Peyer's patch (tissue), 4 donors: ENCODE measurements at regions not wholly inside any gene's neighbourhood (a gene's known extent, or its start where the extent isn't known, plus 50 kb on each side); places are given as distances from the start of the nearest gene placed in this dataset.
"Not testable (repeated sequence)": the region's sequence is repeated elsewhere in the genome, so short reads cannot be mapped to it uniquely, and the experiment has no call there.

ENCODE experiments used
- DNase-seq, 3 donors: peaks; one replicate each; pipeline ENCODE4 v3.0.0-alpha.2; 2017 to 2019
- H3K27ac ChIP-seq, 4 donors: fragments of 200-600 bp; sonication (generic); one replicate each; pipeline ENCODE4 v1.5.1; 2016 to 2019
- H3K27me3 ChIP-seq, 2 donors: fragments of 200-600 bp; sonication (generic); one replicate each; pipeline ENCODE4 v1.5.1; 2019
- H3K36me3 ChIP-seq, 3 donors: fragments of 200-600 bp; sonication (generic); one replicate each; pipeline ENCODE4 v1.5.1; 2016 to 2019
- H3K4me1 ChIP-seq, 4 donors: fragments of 200-600 bp; sonication (generic); one replicate each; pipeline ENCODE4 v1.5.1; 2016 to 2019
- H3K4me3 ChIP-seq, 4 donors: fragments of 200-600 bp; sonication (generic); 1 replicate in 3 of 4; 2 replicates in 1 of 4; pipeline ENCODE4 v1.5.1; 2016 to 2019; ENCODE audit warnings: mild to moderate bottlenecking in 1 of 4
- H3K9me3 ChIP-seq, 4 donors: fragments of 200-600 bp; sonication (generic); one replicate each; pipeline ENCODE4 v1.5.1; 2016 to 2019; ENCODE audit warnings: mild to moderate bottlenecking in 1 of 4
- CTCF ChIP-seq, 6 experiments: fragments of 450-650 bp in 4 of 6; fragments of 200-600 bp in 2 of 6; sonication (generic) in 1 of 6; IDR thresholded peaks; one replicate each; pipeline ENCODE4 v1.5.1; 2017 to 2019; ENCODE audit warnings: antibody characterized with exemption in 6 of 6, mild to moderate bottlenecking in 3 of 6, moderate library complexity in 1 of 6
- POLR2A ChIP-seq, 2 donors: fragments of 450-650 bp; IDR thresholded peaks; one replicate each; pipeline ENCODE4 v1.5.1; 2017; ENCODE audit warnings: antibody characterized with exemption in 2 of 2, mild to moderate bottlenecking in 2 of 2, moderate library complexity in 2 of 2

- H3K4me3 ChIP-seq: no peak overlapping the region
- DNase-seq: no peak
- no peaks in the 10 kb centered on the region for H3K4me1 ChIP-seq
- peaks cover 0 to 3% (median 0%) of the 10 kb centered on the region in 4 donors for H3K9me3 ChIP-seq
- no peaks in the 10 kb centered on the region for H3K27me3 ChIP-seq
- TF ChIP-seq POLR2A (IDR thresholded peaks at IDR 0.05) (no peak), CTCF (IDR thresholded peaks at IDR 0.05) (no peak)
- no peak overlapping the region for H3K27ac ChIP-seq
- H3K36me3 ChIP-seq: no peaks in the 10 kb centered on the region
These were observed 565.9 kb upstream of the SPRY2 start for GRCh38 chr13:80906860-80907259.

- H3K4me1 ChIP-seq: no peaks in the 10 kb centered on the region
- no peaks in the 10 kb centered on the region for H3K27me3 ChIP-seq
- no peak overlapping the region for H3K4me3 ChIP-seq
- no peaks in the 10 kb centered on the region for H3K36me3 ChIP-seq
- no peak overlapping the region for H3K27ac ChIP-seq
- no peaks in the 10 kb centered on the region for H3K9me3 ChIP-seq
- no peak for DNase-seq
- TF ChIP-seq POLR2A (IDR thresholded peaks at IDR 0.05) (no peak), CTCF (IDR thresholded peaks at IDR 0.05) (no peak)
These were observed 563.5 kb upstream of the SPRY2 start for GRCh38 chr13:80904386-80904785.

- H3K9me3 ChIP-seq: no peaks in the 10 kb centered on the region
- DNase-seq: no peak
- TF ChIP-seq POLR2A (IDR thresholded peaks at IDR 0.05): no peak
- no peak for TF ChIP-seq CTCF (IDR thresholded peaks at IDR 0.05)
- no peaks in the 10 kb centered on the region for H3K27me3 ChIP-seq
- no peaks in the 10 kb centered on the region for H3K36me3 ChIP-seq
- H3K4me1 ChIP-seq: no peaks in the 10 kb centered on the region
- no peak overlapping the region for H3K4me3 ChIP-seq
- H3K27ac ChIP-seq: no peak overlapping the region
These were observed 563.0 kb upstream of the SPRY2 start for GRCh38 chr13:80903911-80904310.

GRCh38 chr13:80901530-80901929 lies 560.6 kb upstream of the SPRY2 start:
- no peak for DNase-seq
- H3K4me1 ChIP-seq: no peaks in the 10 kb centered on the region
- no peaks in the 10 kb centered on the region for H3K36me3 ChIP-seq
- no peaks in the 10 kb centered on the region for H3K9me3 ChIP-seq
- no peak overlapping the region for H3K27ac ChIP-seq
- H3K4me3 ChIP-seq: no peak overlapping the region
- no peak for TF ChIP-seq CTCF (IDR thresholded peaks at IDR 0.05)
- no peak for TF ChIP-seq POLR2A (IDR thresholded peaks at IDR 0.05)
- H3K27me3 ChIP-seq: no peaks in the 10 kb centered on the region

GRCh38 chr13:80901111-80901510 lies 560.2 kb upstream of the SPRY2 start:
- Histone ChIP-seq H3K9me3 (no peaks in the 10 kb centered on the region), H3K4me1 (no peaks in the 10 kb centered on the region), H3K27me3 (no peaks in the 10 kb centered on the region), H3K4me3 (no peak overlapping the region), H3K27ac (no peak overlapping the region), H3K36me3 (no peaks in the 10 kb centered on the region)
- DNase-seq: no peak
- TF ChIP-seq POLR2A (IDR thresholded peaks at IDR 0.05): no peak
- TF ChIP-seq CTCF (IDR thresholded peaks at IDR 0.05): no peak

- no peak for TF ChIP-seq CTCF (IDR thresholded peaks at IDR 0.05)
- no peak for TF ChIP-seq POLR2A (IDR thresholded peaks at IDR 0.05)
- no peak for DNase-seq
- Histone ChIP-seq H3K36me3 (no peaks in the 10 kb centered on the region), H3K9me3 (no peaks in the 10 kb centered on the region), H3K4me1 (no peaks in the 10 kb centered on the region), H3K27me3 (no peaks in the 10 kb centered on the region), H3K4me3 (no peak overlapping the region), H3K27ac (no peak overlapping the region)
These were observed 559.6 kb upstream of the SPRY2 start for GRCh38 chr13:80900561-80900960.

- H3K36me3 ChIP-seq, H3K4me3 ChIP-seq, H3K4me1 ChIP-seq, H3K9me3 ChIP-seq, DNase-seq, H3K27me3 ChIP-seq, H3K27ac ChIP-seq: not testable (repeated sequence)
These were observed 556.7 kb upstream of the SPRY2 start for GRCh38 chr13:80897641-80898040.
